DND-41 (cell line): ENCODE measurements at regions not wholly inside any gene's neighbourhood (a gene's known extent, or its start where the extent isn't known, plus 50 kb on each side); places are given as distances from the start of the nearest gene placed in this dataset.

Source experiments
- ATAC-seq: fragments of 200-7000 bp; cut with Tn5 transposase; 3 replicates; pipeline ENCODE4 v1.9.1; 2021; ENCODE audit warnings: low read depth; ENCODE audit not compliant: insufficient read depth
- DNase-seq: peaks from one replicate; pipeline ENCODE4 v3.0.0-alpha.2; 2020
- H2AFZ ChIP-seq: 2 replicates; pipeline ENCODE4 v1.6.0; 2012; ENCODE audit warnings: low read depth, low read length
- H3K27ac ChIP-seq: 2 replicates; pipeline ENCODE4 v1.5.1; 2012; ENCODE audit warnings: low read length, inconsistent platforms
- H3K27me3 ChIP-seq: fragments of 200-600 bp; sonication (generic); 2 replicates; pipeline ENCODE4 v1.6.0; 2012; ENCODE audit warnings: low read length, mild to moderate bottlenecking, inconsistent platforms; ENCODE audit not compliant: insufficient read depth, poor library complexity
- H3K36me3 ChIP-seq: 2 replicates; pipeline ENCODE4 v1.5.1; 2012; ENCODE audit warnings: low read length, inconsistent platforms; ENCODE audit not compliant: insufficient read depth
- H3K4me1 ChIP-seq: 2 replicates; pipeline ENCODE4 v1.5.1; 2012; ENCODE audit warnings: mild to moderate bottlenecking, low read length; ENCODE audit not compliant: insufficient read depth
- H3K4me2 ChIP-seq: 2 replicates; pipeline ENCODE4 v1.6.0; 2012; ENCODE audit warnings: mild to moderate bottlenecking, moderate library complexity, low read length, inconsistent platforms; ENCODE audit not compliant: insufficient read depth
- H3K4me3 ChIP-seq, 2 experiments: fragments of 200-600 bp in 1 of 2; shearing (Covaris generic) in 1 of 2; 2 replicates each; pipeline ENCODE4 v1.5.1; 2012 to 2016; ENCODE audit warnings: inconsistent platforms in 2 of 2, low read length in 2 of 2, mild to moderate bottlenecking in 2 of 2, low read depth in 1 of 2, moderate library complexity in 1 of 2
- H3K79me2 ChIP-seq: 2 replicates; pipeline ENCODE4 v1.6.0; 2012; ENCODE audit warnings: low read length, inconsistent platforms; ENCODE audit not compliant: insufficient read depth
- H3K9ac ChIP-seq: 2 replicates; pipeline ENCODE4 v1.6.0; 2012; ENCODE audit warnings: low read depth, mild to moderate bottlenecking, inconsistent platforms, low read length, moderate library complexity
- H3K9me3 ChIP-seq: 2 replicates; pipeline ENCODE4 v1.5.1; 2012; ENCODE audit warnings: low read length, moderate library complexity, mild to moderate bottlenecking, inconsistent platforms; ENCODE audit not compliant: insufficient read depth, severe bottlenecking
- H4K20me1 ChIP-seq: 2 replicates; pipeline ENCODE4 v1.6.0; 2012; ENCODE audit warnings: low read length; ENCODE audit not compliant: insufficient read depth
- EZH2 ChIP-seq: IDR thresholded peaks from 3 replicates; pipeline ENCODE4 v1.6.1; 2012; ENCODE audit warnings: borderline replicate concordance, low read depth, mild to moderate bottlenecking, moderate library complexity, low read length, inconsistent platforms; ENCODE audit not compliant: severe bottlenecking
- TF ChIP-seq, protein P1 (sequence below): IDR thresholded peaks from 2 replicates; pipeline ENCODE4 v1.5.1; 2012; ENCODE audit warnings: borderline replicate concordance, low read length, moderate library complexity, mild to moderate bottlenecking; ENCODE audit not compliant: poor library complexity, severe bottlenecking; ENCODE audit errors: extremely low read depth

DNA sequence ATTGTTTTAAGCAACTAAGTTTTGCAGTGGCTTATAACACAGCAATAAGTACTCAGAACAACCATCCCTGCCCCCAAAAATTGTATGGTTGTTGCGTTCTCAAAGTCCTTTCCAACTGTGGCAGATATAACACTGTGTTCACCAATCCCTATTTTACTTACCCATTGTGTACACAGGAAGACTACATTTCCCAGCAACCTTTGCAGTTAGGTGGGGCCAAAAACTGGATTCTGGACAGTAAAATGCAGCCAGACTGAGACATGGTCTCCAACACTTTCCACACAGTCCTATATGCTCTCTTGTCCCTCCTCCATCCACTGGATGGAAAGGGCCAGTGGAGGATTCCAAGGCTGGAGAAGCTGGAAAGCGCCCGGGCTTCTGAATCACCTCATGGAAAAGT is 523.6 kb downstream of the BCOR start:
- no peaks in the 10 kb centered on the region for H3K79me2 ChIP-seq
- no peak for TF ChIP-seq EZH2
- TF ChIP-seq, protein P1, sequence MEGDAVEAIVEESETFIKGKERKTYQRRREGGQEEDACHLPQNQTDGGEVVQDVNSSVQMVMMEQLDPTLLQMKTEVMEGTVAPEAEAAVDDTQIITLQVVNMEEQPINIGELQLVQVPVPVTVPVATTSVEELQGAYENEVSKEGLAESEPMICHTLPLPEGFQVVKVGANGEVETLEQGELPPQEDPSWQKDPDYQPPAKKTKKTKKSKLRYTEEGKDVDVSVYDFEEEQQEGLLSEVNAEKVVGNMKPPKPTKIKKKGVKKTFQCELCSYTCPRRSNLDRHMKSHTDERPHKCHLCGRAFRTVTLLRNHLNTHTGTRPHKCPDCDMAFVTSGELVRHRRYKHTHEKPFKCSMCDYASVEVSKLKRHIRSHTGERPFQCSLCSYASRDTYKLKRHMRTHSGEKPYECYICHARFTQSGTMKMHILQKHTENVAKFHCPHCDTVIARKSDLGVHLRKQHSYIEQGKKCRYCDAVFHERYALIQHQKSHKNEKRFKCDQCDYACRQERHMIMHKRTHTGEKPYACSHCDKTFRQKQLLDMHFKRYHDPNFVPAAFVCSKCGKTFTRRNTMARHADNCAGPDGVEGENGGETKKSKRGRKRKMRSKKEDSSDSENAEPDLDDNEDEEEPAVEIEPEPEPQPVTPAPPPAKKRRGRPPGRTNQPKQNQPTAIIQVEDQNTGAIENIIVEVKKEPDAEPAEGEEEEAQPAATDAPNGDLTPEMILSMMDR, result no peak
- DNase-seq, result no peak
- no peak overlapping the region for H3K9ac ChIP-seq
- no peak for ATAC-seq
- H3K4me2 ChIP-seq, result no peak overlapping the region
- H3K4me3 ChIP-seq, result no peak overlapping the region
- no peak overlapping the region for H3K27ac ChIP-seq
- no peak overlapping the region for H2AFZ ChIP-seq
- no peaks in the 10 kb centered on the region for H3K27me3 ChIP-seq
- peaks cover 14% of the 10 kb centered on the region for H3K4me1 ChIP-seq
- H3K9me3 ChIP-seq, result no peaks in the 10 kb centered on the region
- no peaks in the 10 kb centered on the region for H3K36me3 ChIP-seq
- H4K20me1 ChIP-seq, result no peaks in the 10 kb centered on the region

DNA sequence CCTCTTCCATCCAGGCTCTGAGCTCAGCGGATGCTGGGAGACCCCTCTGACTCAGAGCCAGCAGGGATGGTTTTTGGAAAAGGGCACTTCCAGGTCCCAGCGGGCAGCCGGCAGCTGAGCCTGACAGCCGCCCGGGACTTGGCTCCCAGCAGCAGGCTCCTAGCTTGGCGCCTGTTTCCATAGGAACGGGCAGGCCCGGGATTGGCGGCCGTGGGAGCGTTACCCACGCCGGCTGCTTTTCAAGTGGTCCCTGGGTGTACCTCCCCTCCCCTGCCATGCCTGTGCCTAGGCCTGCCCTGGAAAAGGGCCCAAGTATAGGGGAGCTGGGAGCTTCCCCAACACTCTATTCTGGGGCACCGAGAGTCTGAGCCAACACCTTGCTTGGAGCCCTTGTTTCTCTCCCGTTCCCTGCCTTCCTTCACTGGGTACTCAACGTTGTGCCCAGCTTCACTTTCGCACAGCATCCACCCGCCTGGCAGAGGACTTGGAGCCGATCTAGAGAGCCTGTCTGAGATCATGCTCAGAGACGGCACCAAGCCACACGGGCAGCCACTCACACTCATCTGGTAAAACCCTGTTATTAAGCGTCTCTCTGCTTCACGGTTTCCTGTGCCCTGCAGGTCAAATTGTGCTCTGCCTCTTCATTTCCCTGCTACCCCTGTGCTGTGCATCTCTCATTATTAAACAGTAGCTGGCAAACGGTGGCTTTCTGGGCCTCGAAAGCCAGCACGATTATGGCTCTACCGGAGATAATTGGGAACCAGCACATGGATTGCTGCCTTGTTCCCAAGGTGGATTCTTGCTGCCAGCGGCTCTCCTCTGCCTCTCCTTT is 521.5 kb downstream of the BCOR start:
- peaks cover 14% of the 10 kb centered on the region for H3K4me1 ChIP-seq
- H3K4me2 ChIP-seq, result no peak overlapping the region
- no peak overlapping the region for H2AFZ ChIP-seq
- H3K79me2 ChIP-seq, result no peaks in the 10 kb centered on the region
- H3K36me3 ChIP-seq, result no peaks in the 10 kb centered on the region
- no peaks in the 10 kb centered on the region for H3K27me3 ChIP-seq
- no peak for DNase-seq
- no peak for ATAC-seq
- no peak overlapping the region for H3K9ac ChIP-seq
- no peak overlapping the region for H3K4me3 ChIP-seq
- H3K9me3 ChIP-seq, result no peaks in the 10 kb centered on the region
- TF ChIP-seq, protein P1, result no peak
- no peak for TF ChIP-seq EZH2
- no peak overlapping the region for H3K27ac ChIP-seq
- H4K20me1 ChIP-seq, result no peaks in the 10 kb centered on the region

DNA sequence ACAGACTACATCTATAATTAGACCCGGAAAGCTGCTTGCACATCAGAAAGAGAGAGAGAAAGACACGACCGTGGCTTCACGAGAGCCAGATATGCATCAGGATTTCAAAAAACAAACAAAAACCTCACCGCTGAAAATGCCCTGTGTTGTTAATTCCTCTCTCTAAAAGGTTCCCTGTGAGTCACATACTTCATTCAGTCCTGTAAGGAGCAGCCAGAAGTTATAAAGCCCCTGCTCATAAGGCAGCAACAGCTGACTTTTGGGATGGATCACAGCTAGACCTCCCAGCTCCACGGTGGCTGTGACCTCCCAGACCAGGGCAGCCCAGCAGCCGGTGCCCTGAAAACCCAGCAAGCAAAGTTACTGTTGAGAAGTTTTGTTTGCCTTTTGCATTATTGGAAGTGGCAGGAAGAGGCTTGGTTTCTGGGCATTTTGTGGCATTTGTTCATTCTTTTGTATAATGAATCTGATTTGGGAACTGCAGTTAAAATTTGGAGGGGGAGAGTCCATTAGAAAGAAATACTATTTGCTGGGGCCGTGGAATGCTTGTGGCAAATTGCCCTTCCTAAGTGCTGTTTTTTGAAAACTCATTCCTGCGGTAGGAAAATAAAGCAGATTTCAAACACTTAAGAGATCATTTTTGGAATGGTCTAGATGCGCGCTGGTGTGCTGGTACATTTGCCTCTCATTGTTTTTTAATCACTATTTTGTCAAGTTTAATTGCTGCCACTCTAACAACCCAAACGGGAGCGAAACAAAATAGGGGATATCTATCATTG is 520.4 kb downstream of the BCOR start:
- Histone ChIP-seq H3K4me3 (no peak overlapping the region), H3K27me3 (no peaks in the 10 kb centered on the region), H3K79me2 (no peaks in the 10 kb centered on the region), H3K9me3 (no peaks in the 10 kb centered on the region), H3K4me1 (peaks cover 14% of the 10 kb centered on the region), H2AFZ (no peak overlapping the region), H3K27ac (no peak overlapping the region), H3K9ac (no peak overlapping the region), H3K4me2 (no peak overlapping the region), H3K36me3 (no peaks in the 10 kb centered on the region), H4K20me1 (no peaks in the 10 kb centered on the region)
- ATAC-seq (no peak), DNase-seq (no peak)
- TF ChIP-seq EZH2, result no peak
- TF ChIP-seq, protein P1, result no peak
